Right lobe of liver (tissue), 4 donors: ENCODE measurements at regions not wholly inside any gene's neighbourhood (a gene's known extent, or its start where the extent isn't known, plus 50 kb on each side); places are given as distances from the start of the nearest gene placed in this dataset.

Experiments used
- CTCF ChIP-seq, 4 donors: fragments of 200-600 bp in 3 of 4; fragments of 450-650 bp in 1 of 4; IDR thresholded peaks; one replicate each; pipeline versions ENCODE4 v1.5.1 to v1.8.0; 2016 to 2022; ENCODE audit warnings: antibody characterized with exemption in 4 of 4, mild to moderate bottlenecking in 2 of 4
- POLR2A ChIP-seq: fragments of 450-650 bp; IDR thresholded peaks from one replicate; pipeline ENCODE4 v1.6.1; 2017; ENCODE audit warnings: antibody characterized with exemption, mild to moderate bottlenecking
- donor health status: DM: no; HTN: no; CAD: no.
- donor health status: DM: no; HTN: no; CAD: no.
- donor health status: DM: no; HTN: yes; CAD: no.

DNA sequence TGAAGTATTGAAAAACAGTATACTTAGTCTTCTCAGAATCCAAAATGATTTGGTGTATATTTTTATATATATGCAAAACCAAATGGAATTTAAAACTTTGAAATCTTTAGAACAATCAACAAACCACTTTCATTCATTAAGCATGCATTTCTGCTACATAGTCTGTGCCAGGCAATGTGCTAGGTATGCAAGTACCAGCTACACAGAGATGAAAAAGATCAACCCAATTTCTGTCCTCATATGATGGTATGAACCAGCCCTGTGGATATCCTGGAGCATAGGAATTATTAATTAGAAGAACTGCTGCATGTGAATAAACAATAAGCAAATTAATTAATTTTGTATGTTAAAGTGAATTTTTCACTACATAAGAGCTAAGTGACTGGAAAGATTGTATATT lies 51.2 kb upstream of the RTN4 start:
- no peak for TF ChIP-seq CTCF (IDR thresholded peaks at IDR 0.05)
- TF ChIP-seq POLR2A, result no peak
